HL-60 (cell line): ENCODE measurements at regions not wholly inside any gene's neighbourhood (a gene's known extent, or its start where the extent isn't known, plus 50 kb on each side); places are given as distances from the start of the nearest gene placed in this dataset.

Experiments used
- CTCF ChIP-seq: IDR thresholded peaks from one replicate; pipeline ENCODE4 v1.5.1; 2011; ENCODE audit warnings: low read length, control low read depth, inconsistent platforms; ENCODE audit not compliant: insufficient read depth
- GABPA ChIP-seq: IDR thresholded peaks from 2 replicates; pipeline ENCODE4 v1.6.1; 2012; ENCODE audit warnings: low read depth
- POLR2AphosphoS5 ChIP-seq: IDR thresholded peaks from 2 replicates; pipeline ENCODE4 v1.6.1; 2012; ENCODE audit warnings: low read depth
- REST ChIP-seq: IDR thresholded peaks from 2 replicates; pipeline ENCODE4 v1.6.1; 2012; ENCODE audit warnings: low read depth; ENCODE audit not compliant: insufficient replicate concordance

DNA sequence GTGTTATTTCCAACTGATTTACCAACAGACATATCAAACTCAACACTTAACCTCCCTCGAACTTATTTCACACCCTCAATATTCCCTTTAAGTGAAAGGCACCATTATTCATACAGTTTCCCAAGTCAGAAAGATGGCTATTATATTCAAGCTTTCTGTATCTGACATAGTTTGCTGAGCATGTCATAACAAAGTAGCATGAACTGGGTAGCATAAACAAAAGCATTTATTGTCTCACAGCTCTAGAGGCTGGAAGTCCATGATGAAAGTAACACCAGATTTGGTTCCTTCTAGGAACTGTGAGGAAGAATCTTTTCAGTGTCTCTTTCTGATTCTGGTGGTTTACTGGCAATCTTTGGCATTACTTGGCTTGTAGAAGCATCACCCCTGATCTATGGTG, 1388.6 kb downstream of the TECRL start:
- no peak for TF ChIP-seq CTCF
- TF ChIP-seq POLR2AphosphoS5, result no peak
- TF ChIP-seq GABPA, result no peak
- no peak for TF ChIP-seq REST
